Lung (tissue), 11 donors: ENCODE measurements at regions not wholly inside any gene's neighbourhood (a gene's known extent, or its start where the extent isn't known, plus 50 kb on each side); places are given as distances from the start of the nearest gene placed in this dataset.
A peak's percentile ranks its signal among the peaks of the same experiment; 100 is the strongest.

Experiments used
- ATAC-seq: fragments of 200-7000 bp; cut with Tn5 transposase; one replicate; pipeline ENCODE4 v1.9.1; 2020; ENCODE audit warnings: moderate number of reproducible peaks; ENCODE audit not compliant: insufficient read depth, low FRiP score
- DNase-seq, 3 donors: peaks; one replicate each; pipeline ENCODE4 v3.0.0-alpha.2; 2013 to 2017
- H3K27ac ChIP-seq, 2 donors: one replicate each; pipeline ENCODE4 v1.5.1; 2013; ENCODE audit warnings: mild to moderate bottlenecking in 2 of 2, moderate library complexity in 2 of 2, control low read depth in 1 of 2, inconsistent platforms in 1 of 2, low read depth in 1 of 2, low read length in 1 of 2
- H3K27me3 ChIP-seq, 3 donors: one replicate each; pipeline ENCODE4 v1.5.1; 2013; ENCODE audit warnings: low read length in 2 of 3; ENCODE audit not compliant: control insufficient read depth in 3 of 3, insufficient read depth in 3 of 3
- H3K36me3 ChIP-seq, 4 donors: one replicate each; pipeline ENCODE4 v1.5.1; 2013; ENCODE audit warnings: low read length in 4 of 4, mild to moderate bottlenecking in 1 of 4, moderate library complexity in 1 of 4; ENCODE audit not compliant: control insufficient read depth in 4 of 4, insufficient read depth in 4 of 4
- H3K4me1 ChIP-seq, 5 donors: one replicate each; pipeline ENCODE4 v1.5.1; 2013; ENCODE audit warnings: low read length in 5 of 5, mild to moderate bottlenecking in 2 of 5, moderate library complexity in 1 of 5; ENCODE audit not compliant: control insufficient read depth in 5 of 5, insufficient read depth in 5 of 5
- H3K4me3 ChIP-seq: one replicate; pipeline ENCODE4 v1.5.1; 2013; ENCODE audit warnings: mild to moderate bottlenecking, control low read depth, moderate library complexity
- H3K9ac ChIP-seq, 2 donors: one replicate each; pipeline ENCODE4 v1.5.1; 2013; ENCODE audit warnings: low read length in 2 of 2, control low read depth in 1 of 2; ENCODE audit not compliant: insufficient read depth in 1 of 2
- H3K9me3 ChIP-seq, 4 donors: one replicate each; pipeline ENCODE4 v1.5.1; 2013; ENCODE audit warnings: low read length in 3 of 4, mild to moderate bottlenecking in 1 of 4, moderate library complexity in 1 of 4; ENCODE audit not compliant: control insufficient read depth in 4 of 4, insufficient read depth in 3 of 4
- CTCF ChIP-seq: IDR thresholded peaks from 2 replicates; pipeline ENCODE4 v1.5.1; 2012; ENCODE audit warnings: mild to moderate bottlenecking; ENCODE audit errors: control extremely low read depth, extremely low read depth
- WGBS, 2 donors: extraction: QIAGEN DNeasy Blood & Tissue Kit; methylation state at CpG; one replicate each; pipeline ENCODE4 v1.1.7; 2013; 5-methylcytosine and 5-hydroxymethylcytosine counted together
- donor health status: control.
- donor health status: control.
- donor health status: Bipolar disorder and iron deficiency.
- donor health status: healthy.
- donor health status: DM: yes; HTN: yes; CAD: no.

- Histone ChIP-seq H3K4me3 (no peak overlapping the region), H3K9ac (no peak overlapping the region), H3K27me3 (no peaks in the 10 kb centered on the region), H3K36me3 (no peaks in the 10 kb centered on the region), H3K27ac (no peak overlapping the region), H3K4me1 (peaks cover 0 to 6% (median 0%) of the 10 kb centered on the region in 5 donors), H3K9me3 (peaks cover 0 to under 1% (median 0%) of the 10 kb centered on the region in 4 donors)
- 89 to 100% methylated on average over 1 of the region's 1 CpG for WGBS, 2 donors
- DNase-seq (no peak), ATAC-seq (no peak)
- no peak for TF ChIP-seq CTCF
Observed at GRCh38 chr7:24199978-24200377, 84.0 kb upstream of the NPY start.

GRCh38 chr7:24200407-24200966 is 83.5 kb upstream of the NPY start:
- H3K27me3 ChIP-seq, result no peaks in the 10 kb centered on the region
- DNase-seq (no peak), ATAC-seq (no peak)
- H3K36me3 ChIP-seq, result no peaks in the 10 kb centered on the region
- no peak overlapping the region for H3K9ac ChIP-seq
- no peak overlapping the region for H3K4me3 ChIP-seq
- no peak overlapping the region for H3K27ac ChIP-seq
- WGBS, 2 donors, result 84 to 93% methylated on average over 9 of the region's 9 CpGs
- H3K9me3 ChIP-seq, result peaks cover 0 to 5% (median 0%) of the 10 kb centered on the region in 4 donors
- no peak for TF ChIP-seq CTCF
- H3K4me1 ChIP-seq, result peaks cover 0 to 6% (median 0%) of the 10 kb centered on the region in 5 donors

- Histone ChIP-seq H3K4me3 (no peak overlapping the region), H3K9me3 (peaks cover 0 to 5% (median 0%) of the 10 kb centered on the region in 4 donors), H3K27me3 (no peaks in the 10 kb centered on the region), H3K4me1 (peaks cover 0 to 6% (median 0%) of the 10 kb centered on the region in 5 donors), H3K36me3 (no peaks in the 10 kb centered on the region), H3K27ac (no peak overlapping the region), H3K9ac (no peak overlapping the region)
- no peak for TF ChIP-seq CTCF
- ATAC-seq (no peak), DNase-seq (peak in 2 of 3 donors; percentile 18 to 55)
- 55 to 66% methylated on average over 4 of the region's 4 CpGs for WGBS, 2 donors
Observed at GRCh38 chr7:24201226-24201625, 82.8 kb upstream of the NPY start.

GRCh38 chr7:24212073-24212472 is 71.9 kb upstream of the NPY start:
- Histone ChIP-seq H3K4me1 (no peaks in the 10 kb centered on the region), H3K36me3 (no peaks in the 10 kb centered on the region), H3K27me3 (peaks cover 0 to 2% (median 0%) of the 10 kb centered on the region in 3 donors), H3K27ac (no peak overlapping the region), H3K9me3 (no peaks in the 10 kb centered on the region), H3K9ac (no peak overlapping the region), H3K4me3 (no peak overlapping the region)
- no peak for TF ChIP-seq CTCF
- WGBS, 2 donors, result 89 to 93% methylated on average over 2 of the region's 2 CpGs
- DNase-seq (no peak), ATAC-seq (no peak)
